Activated B cell treated with CpG ODN at 0.5 μM for 24 hours (primary cell): ENCODE measurements at regions not wholly inside any gene's neighbourhood (a gene's known extent, or its start where the extent isn't known, plus 50 kb on each side); places are given as distances from the start of the nearest gene placed in this dataset.

ENCODE experiments used
- ATAC-seq: fragments of 200-7000 bp; cut with Tn5 transposase; one replicate; pipeline ENCODE4 v1.10.0; 2021; ENCODE audit warnings: low read depth, mild to moderate bottlenecking, moderate library complexity
- CTCF ChIA-PET: fragments of 350-600 bp; sonication (Branson Sonifier 250); formaldehyde crosslinking; loops from one replicate; lab custom pipeline; 2021; ENCODE audit warnings: antibody characterized with exemption; lab: Charles Lee
- POLR2A ChIA-PET: fragments of 350-600 bp; sonication (Branson Sonifier 250); formaldehyde crosslinking; loops from one replicate; lab custom pipeline; 2021; ENCODE audit warnings: antibody characterized with exemption; lab: Charles Lee
- DNase-seq: peaks from one replicate; pipeline ENCODE4 v3.0.0; 2022
- H3K27ac Mint-ChIP-seq: one replicate; pipeline ENCODE4 v1.8.0; 2020; ENCODE audit warnings: mixed read lengths
- H3K27me3 Mint-ChIP-seq: one replicate; pipeline ENCODE4 v1.8.0; 2021; ENCODE audit warnings: mixed read lengths
- H3K36me3 Mint-ChIP-seq: one replicate; pipeline ENCODE4 v1.8.0; 2021; ENCODE audit warnings: low read depth, mixed read lengths
- H3K4me1 Mint-ChIP-seq: one replicate; pipeline ENCODE4 v1.8.0; 2021; ENCODE audit warnings: mixed read lengths
- H3K4me3 Mint-ChIP-seq: one replicate; pipeline ENCODE4 v1.8.0; 2020; ENCODE audit warnings: mild to moderate bottlenecking, mixed read lengths
- H3K9me3 Mint-ChIP-seq: one replicate; pipeline ENCODE4 v1.8.0; 2020; ENCODE audit warnings: mixed read lengths
- intact Hi-C: fragments of 100-400 bp; cut with micrococcal nuclease; formaldehyde crosslinking; loops from one replicate; pipeline ENCODE4 v1.15.1; 2024
- TF ChIP-seq, protein P1 (sequence below): fragments of 200-600 bp; IDR thresholded peaks from one replicate; pipeline ENCODE4 v1.8.0; 2022; ENCODE audit warnings: antibody characterized with exemption, mild to moderate bottlenecking

GRCh38 chr13:109510013-109510412, 276.4 kb downstream of the IRS2 start:
- intact Hi-C loops: no loop called here
- no peaks in the 10 kb centered on the region for H3K9me3 Mint-ChIP-seq
- no peak overlapping the region for H3K27ac Mint-ChIP-seq
- no peak for DNase-seq
- H3K4me1 Mint-ChIP-seq: no peaks in the 10 kb centered on the region
- no peaks in the 10 kb centered on the region for H3K36me3 Mint-ChIP-seq
- ATAC-seq: no peak
- no peaks in the 10 kb centered on the region for H3K27me3 Mint-ChIP-seq
- TF ChIP-seq, protein P1, sequence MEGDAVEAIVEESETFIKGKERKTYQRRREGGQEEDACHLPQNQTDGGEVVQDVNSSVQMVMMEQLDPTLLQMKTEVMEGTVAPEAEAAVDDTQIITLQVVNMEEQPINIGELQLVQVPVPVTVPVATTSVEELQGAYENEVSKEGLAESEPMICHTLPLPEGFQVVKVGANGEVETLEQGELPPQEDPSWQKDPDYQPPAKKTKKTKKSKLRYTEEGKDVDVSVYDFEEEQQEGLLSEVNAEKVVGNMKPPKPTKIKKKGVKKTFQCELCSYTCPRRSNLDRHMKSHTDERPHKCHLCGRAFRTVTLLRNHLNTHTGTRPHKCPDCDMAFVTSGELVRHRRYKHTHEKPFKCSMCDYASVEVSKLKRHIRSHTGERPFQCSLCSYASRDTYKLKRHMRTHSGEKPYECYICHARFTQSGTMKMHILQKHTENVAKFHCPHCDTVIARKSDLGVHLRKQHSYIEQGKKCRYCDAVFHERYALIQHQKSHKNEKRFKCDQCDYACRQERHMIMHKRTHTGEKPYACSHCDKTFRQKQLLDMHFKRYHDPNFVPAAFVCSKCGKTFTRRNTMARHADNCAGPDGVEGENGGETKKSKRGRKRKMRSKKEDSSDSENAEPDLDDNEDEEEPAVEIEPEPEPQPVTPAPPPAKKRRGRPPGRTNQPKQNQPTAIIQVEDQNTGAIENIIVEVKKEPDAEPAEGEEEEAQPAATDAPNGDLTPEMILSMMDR: no peak
- H3K4me3 Mint-ChIP-seq: no peak overlapping the region
- CTCF ChIA-PET: no interaction called here
- POLR2A ChIA-PET: no interaction called here

GRCh38 chr13:109509154-109509900, 277.1 kb downstream of the IRS2 start:
- Mint-ChIP-seq H3K36me3 (no peaks in the 10 kb centered on the region), H3K4me3 (no peak overlapping the region), H3K4me1 (no peaks in the 10 kb centered on the region), H3K27me3 (no peaks in the 10 kb centered on the region), H3K27ac (no peak overlapping the region), H3K9me3 (no peaks in the 10 kb centered on the region)
- DNase-seq (no peak), ATAC-seq (no peak)
- intact Hi-C loops: no loop called here
- ChIA-PET CTCF (no interaction called here), POLR2A (no interaction called here)
- TF ChIP-seq, protein P1: no peak

DNA sequence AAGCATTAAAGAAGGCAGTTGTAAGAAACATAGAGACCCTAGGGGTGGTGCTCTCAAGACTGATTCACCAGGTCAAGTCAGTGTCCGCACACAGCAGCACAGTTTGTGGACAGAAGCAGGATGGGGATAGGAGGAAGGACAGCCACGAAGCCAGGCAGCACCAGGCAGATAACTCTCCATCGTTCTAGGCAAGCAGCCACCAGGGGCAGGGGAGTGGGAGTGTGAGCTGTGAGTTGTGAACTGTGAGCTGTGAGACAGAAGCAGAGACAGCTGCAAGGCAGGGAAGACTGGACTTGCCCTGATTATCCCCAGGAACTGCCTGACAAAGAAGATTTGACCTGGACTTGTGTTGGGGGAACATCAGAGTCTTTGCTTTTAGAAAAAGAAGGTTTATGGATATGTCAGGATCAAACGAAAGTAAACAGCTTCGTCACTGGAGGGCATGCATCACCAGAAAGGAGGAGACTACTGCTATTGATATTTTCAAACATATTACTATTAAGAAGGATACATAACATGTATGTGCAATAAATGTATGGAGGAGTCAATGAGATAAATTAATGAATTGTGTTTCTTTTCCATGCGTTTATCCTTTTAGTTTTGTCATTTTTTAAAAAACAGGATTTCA, 286.1 kb downstream of the IRS2 start:
- H3K4me3 Mint-ChIP-seq: no peak overlapping the region
- POLR2A ChIA-PET: no interaction called here
- no peaks in the 10 kb centered on the region for H3K36me3 Mint-ChIP-seq
- TF ChIP-seq, protein P1: no peak
- CTCF ChIA-PET: no interaction called here
- no peaks in the 10 kb centered on the region for H3K27me3 Mint-ChIP-seq
- H3K4me1 Mint-ChIP-seq: no peaks in the 10 kb centered on the region
- DNase-seq (no peak), ATAC-seq (no peak)
- H3K27ac Mint-ChIP-seq: no peak overlapping the region
- intact Hi-C loops: no loop called here
- H3K9me3 Mint-ChIP-seq: peaks cover 7% of the 10 kb centered on the region

GRCh38 chr13:109497917-109498316, 288.5 kb downstream of the IRS2 start:
- Mint-ChIP-seq H3K4me1 (no peaks in the 10 kb centered on the region), H3K27ac (no peak overlapping the region), H3K4me3 (no peak overlapping the region), H3K27me3 (no peaks in the 10 kb centered on the region), H3K9me3 (no peaks in the 10 kb centered on the region), H3K36me3 (no peaks in the 10 kb centered on the region)
- ATAC-seq (no peak), DNase-seq (no peak)
- ChIA-PET CTCF (no interaction called here), POLR2A (no interaction called here)
- intact Hi-C loops: no loop called here
- TF ChIP-seq, protein P1: no peak

GRCh38 chr13:109496216-109496615, 290.2 kb downstream of the IRS2 start:
- Mint-ChIP-seq H3K27me3 (no peaks in the 10 kb centered on the region), H3K9me3 (no peaks in the 10 kb centered on the region), H3K4me3 (no peak overlapping the region), H3K27ac (no peak overlapping the region), H3K36me3 (no peaks in the 10 kb centered on the region), H3K4me1 (no peaks in the 10 kb centered on the region)
- TF ChIP-seq, protein P1: no peak
- CTCF ChIA-PET: no interaction called here
- intact Hi-C loops: no loop called here
- POLR2A ChIA-PET: no interaction called here
- ATAC-seq: no peak
- DNase-seq: no peak
